Gastroesophageal sphincter (tissue), 4 donors: ENCODE measurements at regions not wholly inside any gene's neighbourhood (a gene's known extent, or its start where the extent isn't known, plus 50 kb on each side); places are given as distances from the start of the nearest gene placed in this dataset.

ENCODE experiments used
- ATAC-seq: fragments of 150-250 bp; one replicate; pipeline ENCODE4 v1.9.1; 2016; ENCODE audit warnings: mild to moderate bottlenecking, moderate library complexity
- H3K27ac ChIP-seq, 4 donors: fragments of 200-600 bp; sonication (generic) in 3 of 4; 1 replicate in 3 of 4; 2 replicates in 1 of 4; pipeline ENCODE4 v1.5.1; 2016 to 2019
- H3K27me3 ChIP-seq: fragments of 200-600 bp; sonication (generic); one replicate; pipeline ENCODE4 v1.5.1; 2019
- H3K36me3 ChIP-seq, 2 donors: fragments of 200-600 bp; sonication (generic); one replicate each; pipeline ENCODE4 v1.5.1; 2019; ENCODE audit warnings: control low read depth in 1 of 2
- H3K4me1 ChIP-seq, 3 donors: fragments of 200-600 bp; sonication (generic); 1 replicate in 2 of 3; 2 replicates in 1 of 3; pipeline ENCODE4 v1.5.1; 2016 to 2019; ENCODE audit warnings: control low read depth in 2 of 3
- H3K4me3 ChIP-seq, 2 donors: fragments of 200-600 bp; sonication (generic); one replicate each; pipeline ENCODE4 v1.5.1; 2019; ENCODE audit warnings: mild to moderate bottlenecking in 1 of 2, moderate library complexity in 1 of 2
- H3K9me3 ChIP-seq, 3 donors: fragments of 200-600 bp; sonication (generic); one replicate each; pipeline ENCODE4 v1.5.1; 2017 to 2019; ENCODE audit warnings: control low read depth in 2 of 3
- CTCF ChIP-seq, 4 experiments: fragments of 200-600 bp in 2 of 4; fragments of 450-650 bp in 2 of 4; sonication (generic) in 1 of 4; IDR thresholded peaks; one replicate each; pipeline ENCODE4 v1.5.1; 2017 to 2019; ENCODE audit warnings: antibody characterized with exemption in 4 of 4, mild to moderate bottlenecking in 2 of 4, moderate library complexity in 2 of 4
- EP300 ChIP-seq: sonication (generic); formaldehyde crosslinking; IDR thresholded peaks from one replicate; pipeline ENCODE4 v1.6.1; 2017; ENCODE audit warnings: antibody characterized with exemption, mild to moderate bottlenecking
- POLR2A ChIP-seq, 2 donors: fragments of 450-650 bp; IDR thresholded peaks; one replicate each; pipeline ENCODE4 v1.6.1; 2017; ENCODE audit warnings: antibody characterized with exemption in 2 of 2, mild to moderate bottlenecking in 2 of 2, moderate library complexity in 1 of 2
- POLR2AphosphoS5 ChIP-seq: sonication (generic); formaldehyde crosslinking; IDR thresholded peaks from one replicate; pipeline ENCODE4 v1.6.1; 2017; ENCODE audit warnings: antibody characterized with exemption
- WGBS, 2 donors: methylation state at CpG; one replicate each; pipeline ENCODE4 v1.1.5; 2018; ENCODE audit warnings: low coverage in 1 of 2; 5-methylcytosine and 5-hydroxymethylcytosine counted together

- H3K27ac ChIP-seq: no peak overlapping the region
- no peaks in the 10 kb centered on the region for H3K27me3 ChIP-seq
- 66 to 82% methylated on average over 2 to 4 of the region's 5 CpGs for WGBS, 2 donors
- no peak overlapping the region for H3K4me3 ChIP-seq
- H3K4me1 ChIP-seq: no peaks in the 10 kb centered on the region
- no peaks in the 10 kb centered on the region for H3K36me3 ChIP-seq
- TF ChIP-seq CTCF (IDR thresholded peaks at IDR 0.05): no peak
- TF ChIP-seq POLR2AphosphoS5: no peak
- TF ChIP-seq POLR2A (IDR thresholded peaks at IDR 0.05): no peak
- TF ChIP-seq EP300: no peak
- no peak for ATAC-seq
- no peaks in the 10 kb centered on the region for H3K9me3 ChIP-seq
Observed at GRCh38 chr6:51273228-51273961, 454.7 kb downstream of the TFAP2B start.

GRCh38 chr6:51277474-51277873 lies 458.8 kb downstream of the TFAP2B start:
- WGBS, 2 donors: 50 to 82% methylated on average over 1 of the region's 1 CpG
- ATAC-seq: no peak

GRCh38 chr6:51282026-51282425 lies 463.4 kb downstream of the TFAP2B start:
- Histone ChIP-seq H3K36me3 (no peaks in the 10 kb centered on the region), H3K27me3 (no peaks in the 10 kb centered on the region), H3K27ac (no peak overlapping the region), H3K4me1 (no peaks in the 10 kb centered on the region), H3K4me3 (no peak overlapping the region), H3K9me3 (no peaks in the 10 kb centered on the region)
- WGBS, 2 donors: 58 to 81% methylated on average over 2 of the region's 2 CpGs
- no peak for ATAC-seq
- TF ChIP-seq EP300: no peak
- no peak for TF ChIP-seq POLR2A (IDR thresholded peaks at IDR 0.05)
- TF ChIP-seq CTCF (IDR thresholded peaks at IDR 0.05): no peak
- no peak for TF ChIP-seq POLR2AphosphoS5

More at GRCh38 chr6:51277474-51277873, 458.8 kb downstream of the TFAP2B start:
- Histone ChIP-seq H3K36me3 (no peaks in the 10 kb centered on the region), H3K4me1 (no peaks in the 10 kb centered on the region), H3K9me3 (no peaks in the 10 kb centered on the region), H3K4me3 (no peak overlapping the region), H3K27ac (no peak overlapping the region), H3K27me3 (no peaks in the 10 kb centered on the region)
- TF ChIP-seq POLR2AphosphoS5: no peak
- no peak for TF ChIP-seq POLR2A (IDR thresholded peaks at IDR 0.05)
- no peak for TF ChIP-seq EP300
- no peak for TF ChIP-seq CTCF (IDR thresholded peaks at IDR 0.05)

GRCh38 chr6:51283723-51284355 lies 465.2 kb downstream of the TFAP2B start:
- TF ChIP-seq CTCF (IDR thresholded peaks at IDR 0.05) (no peak), POLR2A (IDR thresholded peaks at IDR 0.05) (no peak), EP300 (no peak), POLR2AphosphoS5 (no peak)
- no peaks in the 10 kb centered on the region for H3K27me3 ChIP-seq
- H3K36me3 ChIP-seq: no peaks in the 10 kb centered on the region
- ATAC-seq: no peak
- H3K9me3 ChIP-seq: no peaks in the 10 kb centered on the region
- WGBS, 2 donors: 71 to 80% methylated on average over 6 of the region's 6 CpGs
- no peaks in the 10 kb centered on the region for H3K4me1 ChIP-seq
- no peak overlapping the region for H3K4me3 ChIP-seq
- H3K27ac ChIP-seq: no peak overlapping the region

- TF ChIP-seq EP300 (no peak), POLR2AphosphoS5 (no peak), CTCF (IDR thresholded peaks at IDR 0.05) (no peak), POLR2A (IDR thresholded peaks at IDR 0.05) (no peak)
- Histone ChIP-seq H3K27ac (no peak overlapping the region), H3K4me3 (no peak overlapping the region), H3K27me3 (no peaks in the 10 kb centered on the region), H3K4me1 (no peaks in the 10 kb centered on the region), H3K9me3 (no peaks in the 10 kb centered on the region), H3K36me3 (no peaks in the 10 kb centered on the region)
- no peak for ATAC-seq
Observed at GRCh38 chr6:51285876-51286275, 467.2 kb downstream of the TFAP2B start.
